GM19438 (cell line): ENCODE measurements at regions not wholly inside any gene's neighbourhood (a gene's known extent, or its start where the extent isn't known, plus 50 kb on each side); places are given as distances from the start of the nearest gene placed in this dataset.

ENCODE experiments used
- ATAC-seq: cut with Tn5 transposase; IDR thresholded peaks from one replicate; pipeline ENCODE4 v1.9.1; 2021; ENCODE audit warnings: low read depth; ENCODE audit not compliant: unreplicated experiment

DNA sequence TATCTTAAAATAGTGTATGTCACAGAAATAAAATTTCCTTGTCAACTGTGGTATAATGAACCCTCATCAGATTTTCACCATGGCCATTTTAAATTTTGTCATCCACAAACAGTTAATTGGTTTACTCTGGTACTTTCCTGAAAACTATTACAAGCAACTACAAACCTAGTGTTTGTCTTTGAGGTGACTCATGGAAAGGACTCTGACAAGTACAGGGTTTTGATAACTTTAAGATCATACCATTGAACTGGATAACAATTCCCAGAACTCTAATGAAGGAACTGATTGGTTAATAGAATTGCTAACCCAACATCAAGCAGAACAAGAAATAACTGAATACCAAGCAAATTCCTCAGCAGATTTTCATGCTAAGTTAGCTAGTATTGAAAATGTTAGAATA lies 237.7 kb upstream of the IPO5 start:
- no peak for ATAC-seq

DNA sequence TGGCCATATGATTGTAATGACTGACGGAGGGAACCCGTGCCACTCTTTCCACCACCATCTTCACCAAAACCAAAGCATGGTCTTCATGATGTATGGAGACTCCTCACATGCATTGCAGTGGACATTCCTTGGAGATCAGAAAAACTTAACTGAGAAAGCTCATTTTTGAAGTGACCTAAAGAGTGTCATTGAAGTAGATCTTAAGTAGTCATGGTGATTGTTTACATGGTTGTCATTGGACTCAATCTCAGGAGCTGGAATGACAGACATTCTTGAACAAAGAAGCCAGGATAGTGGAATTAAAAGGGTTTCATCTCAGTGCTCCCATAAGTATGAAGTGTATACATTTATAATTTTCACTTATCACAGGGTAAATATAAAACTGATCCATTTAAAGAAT lies 236.7 kb upstream of the IPO5 start:
- no peak for ATAC-seq

DNA sequence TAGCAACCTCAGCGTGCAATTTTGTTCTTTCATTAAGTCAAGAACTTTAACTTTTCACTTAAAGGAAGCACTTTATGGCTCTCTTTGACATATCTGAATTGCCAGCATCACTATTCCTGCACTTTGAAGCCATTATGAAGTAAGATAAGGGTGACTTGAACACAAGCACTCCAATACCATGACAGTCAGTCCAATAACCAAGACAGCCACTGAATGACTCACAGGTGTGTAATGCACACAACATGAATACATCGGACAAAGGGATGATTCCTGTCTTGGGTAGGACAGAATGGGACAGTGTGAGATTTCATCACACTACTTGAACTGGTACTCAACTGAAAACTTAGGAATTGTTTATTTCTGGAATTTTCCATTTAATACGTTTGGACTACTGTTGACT lies 233.7 kb upstream of the IPO5 start:
- no peak for ATAC-seq

DNA sequence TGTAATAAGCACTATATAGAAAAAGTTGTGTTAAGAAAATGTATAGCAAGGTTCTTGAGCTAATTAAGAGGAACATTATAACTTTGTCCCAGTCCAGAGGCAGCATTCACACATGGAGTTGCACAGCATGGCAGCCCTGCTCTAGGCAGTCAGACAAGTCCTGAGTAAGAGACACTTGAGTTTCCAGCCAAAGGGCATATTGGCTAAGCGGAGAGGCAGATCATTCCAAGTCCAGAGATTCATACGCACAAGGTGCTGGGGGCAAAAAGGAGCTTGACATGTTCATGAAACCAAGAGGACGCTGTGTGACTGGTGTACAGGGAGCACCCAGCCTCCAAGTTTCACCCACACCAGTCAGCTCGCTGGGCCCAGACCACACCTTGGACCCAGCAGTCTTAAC lies 232.6 kb upstream of the IPO5 start:
- no peak for ATAC-seq

DNA sequence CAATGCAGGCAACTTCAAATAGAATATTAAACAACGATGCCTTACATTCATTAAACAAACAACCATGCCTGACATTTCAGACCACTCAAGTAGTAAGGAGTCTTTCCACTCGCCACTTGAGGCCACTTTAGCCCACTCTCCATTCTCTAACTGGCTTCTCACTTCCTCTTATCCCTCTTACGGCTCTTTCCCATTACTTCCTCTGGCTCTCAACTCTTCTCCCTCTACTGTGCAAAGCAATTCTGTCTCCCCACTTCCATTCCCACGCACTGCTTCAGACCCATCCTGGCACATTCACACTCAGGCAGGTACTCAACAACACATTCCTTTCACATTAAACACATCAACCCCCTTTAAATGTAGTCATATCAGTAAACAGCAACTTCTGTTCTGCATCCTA lies 229.8 kb upstream of the IPO5 start:
- ATAC-seq = no peak

DNA sequence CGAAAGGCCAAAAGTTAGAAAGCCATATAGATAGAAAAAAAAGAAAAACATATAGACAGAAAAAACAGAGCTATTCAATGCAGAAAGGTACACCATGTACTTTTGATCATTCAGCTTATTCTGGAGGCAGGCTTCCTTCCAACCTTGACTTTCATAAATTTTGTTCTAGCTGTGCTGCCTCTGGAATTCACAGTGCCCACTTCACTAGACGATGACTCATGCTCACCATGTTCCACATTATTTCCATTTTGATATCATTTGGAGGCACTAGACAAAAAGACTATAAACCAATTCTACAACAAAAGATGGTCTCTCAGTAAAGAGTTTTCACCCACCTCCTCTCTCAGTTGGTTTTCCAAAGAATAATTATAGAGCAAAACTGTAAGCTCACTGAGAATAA lies 229.0 kb upstream of the IPO5 start:
- no peak for ATAC-seq

DNA sequence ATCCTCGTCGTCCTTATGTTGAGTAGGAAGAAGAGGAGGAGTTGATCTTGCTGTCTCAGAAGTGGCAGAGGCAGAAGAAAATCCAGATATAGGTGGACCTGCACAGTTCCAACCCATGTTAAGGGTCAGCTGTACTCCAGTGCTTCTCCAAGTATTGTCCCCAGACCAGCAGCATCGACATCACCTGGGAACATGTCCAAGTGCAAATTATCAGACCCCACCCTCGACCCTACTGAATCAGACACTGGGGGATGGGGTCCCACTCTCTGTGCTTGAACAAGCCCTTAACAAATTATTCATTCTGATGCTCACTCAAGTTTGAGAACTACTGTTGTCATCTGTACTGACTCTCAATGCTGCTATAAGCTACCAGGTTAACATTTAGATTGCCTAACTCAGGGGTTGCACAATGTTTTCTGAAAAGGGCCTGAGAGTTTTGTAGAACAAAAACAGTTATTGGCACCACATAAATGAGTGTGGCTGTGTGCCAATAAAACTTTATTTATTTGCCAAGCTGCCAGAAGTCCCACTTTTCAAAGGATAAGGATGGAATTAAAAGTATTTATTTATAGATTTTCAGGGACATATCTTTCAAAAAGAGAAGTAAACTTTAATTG lies 226.7 kb upstream of the IPO5 start:
- no peak for ATAC-seq

DNA sequence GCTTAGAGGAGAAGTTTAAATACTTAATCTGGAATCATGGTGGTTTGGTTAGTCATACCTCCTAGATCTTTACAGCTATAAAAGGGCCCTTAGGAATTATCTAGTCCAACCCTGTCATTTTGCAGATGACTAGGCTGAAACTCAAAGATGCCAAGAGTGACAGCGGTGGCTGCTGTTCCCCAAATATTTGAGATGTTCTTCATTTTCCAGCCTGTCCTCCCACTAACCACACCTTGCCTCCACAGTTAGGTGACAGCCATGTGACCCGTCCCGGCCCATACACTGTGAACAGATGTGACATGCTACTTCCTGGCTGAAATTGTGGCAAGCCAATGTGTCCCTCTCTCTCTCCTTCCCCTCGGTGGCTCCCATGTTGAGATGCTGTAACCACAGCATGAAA lies 225.5 kb upstream of the IPO5 start:
- no peak for ATAC-seq

DNA sequence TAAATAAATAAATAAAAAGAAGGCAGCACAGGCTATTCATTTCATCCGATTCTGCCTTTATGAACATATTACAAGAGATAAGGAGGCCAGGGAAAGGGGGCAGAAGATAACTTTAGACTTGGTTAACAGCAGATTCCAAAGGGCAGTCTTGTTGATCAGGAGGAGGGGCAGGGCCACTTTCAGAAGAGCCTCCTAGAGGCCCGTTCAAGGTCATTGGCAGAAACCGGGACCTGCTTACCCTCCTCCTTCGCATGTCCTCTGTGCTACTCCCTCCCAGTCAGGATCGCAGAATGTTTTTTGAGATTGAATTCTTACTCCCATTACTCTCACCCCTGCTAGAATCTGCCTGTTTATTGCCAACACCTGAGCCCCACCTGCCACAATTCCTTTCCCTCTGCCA lies 217.0 kb upstream of the IPO5 start:
- ATAC-seq = no peak

DNA sequence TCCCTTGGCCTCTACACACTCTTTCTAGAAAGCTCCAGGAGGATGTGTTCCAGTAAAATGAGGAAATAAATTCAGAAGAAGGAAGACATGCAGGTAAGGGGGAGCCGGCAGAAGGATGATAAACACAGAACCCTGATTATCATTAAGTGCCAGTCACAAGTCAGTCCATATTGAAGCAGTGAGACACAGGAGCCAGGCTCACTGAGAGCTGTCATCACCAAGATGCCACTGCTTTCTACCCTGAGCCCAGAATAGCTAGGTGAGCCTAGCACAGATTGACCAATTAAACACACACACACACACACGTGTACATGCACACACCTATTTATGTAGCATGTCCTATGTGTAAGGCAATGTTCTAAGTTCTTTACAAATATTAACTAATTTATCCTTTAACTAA lies 211.4 kb upstream of the IPO5 start:
- ATAC-seq = no peak

DNA sequence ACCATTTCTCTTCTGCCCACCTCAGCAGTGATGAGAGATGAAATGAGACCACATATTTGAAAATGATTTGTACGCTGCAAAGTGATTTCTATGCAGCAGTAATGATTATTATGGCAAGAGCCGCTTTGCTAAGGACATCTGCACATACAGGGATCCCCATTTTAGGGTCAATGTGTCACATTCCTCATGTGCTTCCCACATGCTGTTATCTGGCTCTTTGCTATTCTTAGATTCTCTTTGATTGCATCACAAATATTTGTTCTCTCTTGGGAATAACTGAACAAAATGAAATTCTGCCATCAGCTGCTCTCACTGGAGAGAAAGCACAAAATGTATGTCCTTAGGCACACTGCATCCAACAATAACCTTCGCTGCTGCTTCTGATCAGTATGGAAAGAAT lies 209.5 kb upstream of the IPO5 start:
- ATAC-seq = no peak

DNA sequence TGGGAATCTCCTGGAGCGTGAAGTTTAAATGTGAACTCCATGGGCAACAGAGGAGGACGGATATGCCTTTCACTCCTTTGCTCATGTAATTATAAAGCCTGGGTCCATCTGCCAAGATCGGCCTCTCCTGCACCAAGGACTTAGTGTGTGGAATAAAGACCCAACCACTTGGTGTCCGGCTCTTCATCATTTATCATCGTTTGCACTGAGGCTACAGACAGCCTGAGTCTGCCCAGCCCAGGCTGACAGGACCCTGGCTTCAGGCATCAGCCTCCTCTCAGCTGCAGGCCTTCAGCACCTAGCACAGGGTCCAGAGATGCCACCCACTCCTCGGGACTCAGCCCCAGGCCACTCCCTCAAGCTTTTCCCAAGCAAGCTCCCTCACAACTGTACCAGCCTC lies 206.8 kb upstream of the IPO5 start:
- ATAC-seq = no peak

DNA sequence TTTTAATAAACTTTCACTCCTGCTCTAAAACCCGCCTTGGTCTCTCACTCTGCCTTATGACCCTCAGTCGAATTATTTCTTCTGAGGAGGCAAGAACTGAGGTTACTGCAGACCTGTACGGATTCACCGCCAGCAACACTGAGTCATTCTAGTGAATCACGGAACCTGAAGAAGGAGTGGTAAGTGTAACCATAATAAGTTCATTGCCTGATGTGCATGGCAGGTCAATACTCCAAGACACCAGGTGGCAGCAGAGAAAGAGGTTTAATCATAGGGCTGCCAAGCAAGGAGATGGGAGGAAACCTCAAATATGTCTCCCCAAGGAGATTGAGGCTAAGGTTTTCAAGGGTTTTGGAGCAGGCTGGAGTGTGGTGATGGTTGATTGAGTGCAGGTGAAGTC lies 204.3 kb upstream of the IPO5 start:
- no peak for ATAC-seq

DNA sequence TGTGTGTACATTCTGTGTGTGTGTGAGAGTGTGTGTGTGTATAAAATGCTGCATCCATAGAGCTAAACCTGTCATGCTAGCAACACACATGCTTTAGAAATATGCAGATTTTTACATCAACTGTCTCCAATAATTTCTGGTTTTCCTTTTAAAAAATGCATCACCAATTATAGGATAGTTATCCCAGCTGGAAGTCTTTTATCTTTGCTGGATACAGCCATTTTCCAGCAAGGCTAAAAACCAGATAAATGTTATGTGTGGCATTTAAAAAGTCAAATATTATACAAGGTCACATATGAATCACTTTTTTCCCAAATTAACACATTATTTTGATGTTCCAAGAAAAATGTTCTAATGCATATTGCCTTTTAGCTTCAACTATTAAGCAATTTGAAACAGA lies 202.0 kb upstream of the IPO5 start:
- no peak for ATAC-seq

DNA sequence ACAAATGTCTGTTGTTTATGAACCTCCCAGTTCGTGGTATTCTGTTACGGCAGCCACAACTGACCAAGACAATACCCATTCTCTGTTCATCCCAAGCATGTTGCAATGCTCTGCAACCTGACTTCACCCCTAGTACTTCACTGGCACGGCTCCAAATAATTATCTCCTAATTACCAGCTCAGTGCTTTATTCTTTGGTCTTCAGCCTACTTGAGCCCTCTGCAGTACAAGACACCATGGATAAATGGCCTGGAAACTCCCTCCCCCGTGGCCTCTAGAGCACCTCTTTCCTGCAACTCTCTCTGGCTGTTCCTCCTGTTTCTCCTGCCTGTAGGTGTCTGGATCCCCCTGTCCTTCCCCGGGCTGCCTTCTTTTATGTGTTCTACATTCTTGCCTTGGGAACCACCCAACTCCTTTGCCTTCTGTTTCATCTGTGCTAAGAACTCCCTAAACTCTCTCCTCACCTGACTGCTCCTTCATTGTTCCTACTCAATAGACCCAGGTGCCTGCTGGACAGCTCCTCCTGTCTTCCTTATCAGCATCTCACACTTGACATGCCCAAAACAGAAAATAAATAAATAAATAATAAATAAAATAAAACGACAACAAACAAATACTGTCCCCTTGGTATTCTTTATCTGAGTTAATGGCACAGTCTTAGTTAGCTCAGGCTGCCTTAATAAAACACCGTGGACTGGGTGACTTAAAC lies 200.4 kb upstream of the IPO5 start:
- ATAC-seq = no peak

DNA sequence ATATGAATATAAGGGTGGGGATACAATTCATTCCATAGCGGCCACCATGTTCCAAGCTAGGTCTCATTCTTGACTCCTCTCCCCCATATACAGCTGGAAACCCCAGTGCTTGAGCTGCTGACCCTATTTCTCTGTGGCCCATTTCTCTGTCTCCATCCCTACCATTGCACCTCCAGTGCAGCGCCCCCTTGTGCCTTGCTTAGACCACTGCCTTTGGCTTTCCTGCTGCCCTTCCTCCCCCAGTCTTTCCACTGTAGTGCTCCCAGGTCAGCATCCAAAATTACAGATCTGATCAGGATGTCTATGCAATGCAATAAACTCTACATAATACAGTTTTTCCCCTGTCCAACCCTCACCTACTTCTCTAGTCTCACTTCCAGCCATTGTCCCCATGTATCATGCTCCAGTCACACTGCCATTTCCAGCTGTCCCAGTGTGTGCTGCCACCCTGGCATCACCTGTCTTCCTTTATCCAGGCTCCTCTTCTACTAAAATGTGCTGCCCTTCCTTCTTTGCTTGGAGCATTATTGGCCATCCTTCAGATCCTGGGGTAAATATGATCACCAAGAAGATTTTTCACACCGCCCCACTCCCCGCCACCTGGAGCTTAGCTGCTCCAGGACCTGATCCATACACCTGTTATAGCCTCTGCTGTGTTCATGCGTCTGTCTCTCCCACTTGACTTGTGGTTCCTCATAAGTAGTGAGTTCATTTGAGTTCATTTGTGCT lies 199.4 kb upstream of the IPO5 start:
- no peak for ATAC-seq

DNA sequence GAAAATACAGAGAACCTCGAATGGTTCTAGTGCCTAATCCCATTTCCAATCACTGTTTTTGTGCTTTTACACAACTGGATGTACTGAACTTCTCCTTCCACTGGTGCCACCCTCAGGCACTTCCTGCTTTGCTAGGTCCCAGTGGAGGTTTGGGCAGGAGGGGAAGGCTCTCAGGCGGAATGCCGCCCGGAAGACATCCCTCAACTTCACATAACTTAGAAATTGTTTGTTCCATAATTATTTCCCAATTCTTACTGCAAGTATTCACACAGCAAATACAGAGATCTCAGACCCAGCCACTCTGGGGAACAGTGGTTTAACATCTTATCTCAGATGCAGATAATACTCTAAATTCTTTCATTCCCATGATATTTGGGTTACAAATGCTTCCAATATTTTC lies 195.7 kb upstream of the IPO5 start:
- no peak for ATAC-seq

DNA sequence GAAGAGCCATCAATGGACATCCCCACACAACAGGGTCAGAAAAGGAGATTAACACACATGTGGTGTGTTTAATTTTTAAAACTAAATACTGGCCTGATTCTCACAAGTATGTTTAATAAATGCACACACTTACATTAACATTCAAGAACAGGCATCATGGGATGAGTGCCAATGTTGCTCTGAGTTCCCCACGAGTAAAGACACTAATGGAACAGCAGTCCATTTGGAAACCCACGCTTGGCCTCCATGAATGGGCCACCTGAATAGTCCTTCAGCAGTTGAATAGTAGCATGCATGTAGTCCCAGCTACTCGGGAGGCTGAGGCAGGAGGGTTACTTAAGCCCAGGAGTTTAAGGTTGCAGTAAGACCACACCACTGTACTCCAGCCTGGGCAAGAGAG lies 195.2 kb upstream of the IPO5 start:
- no peak for ATAC-seq

DNA sequence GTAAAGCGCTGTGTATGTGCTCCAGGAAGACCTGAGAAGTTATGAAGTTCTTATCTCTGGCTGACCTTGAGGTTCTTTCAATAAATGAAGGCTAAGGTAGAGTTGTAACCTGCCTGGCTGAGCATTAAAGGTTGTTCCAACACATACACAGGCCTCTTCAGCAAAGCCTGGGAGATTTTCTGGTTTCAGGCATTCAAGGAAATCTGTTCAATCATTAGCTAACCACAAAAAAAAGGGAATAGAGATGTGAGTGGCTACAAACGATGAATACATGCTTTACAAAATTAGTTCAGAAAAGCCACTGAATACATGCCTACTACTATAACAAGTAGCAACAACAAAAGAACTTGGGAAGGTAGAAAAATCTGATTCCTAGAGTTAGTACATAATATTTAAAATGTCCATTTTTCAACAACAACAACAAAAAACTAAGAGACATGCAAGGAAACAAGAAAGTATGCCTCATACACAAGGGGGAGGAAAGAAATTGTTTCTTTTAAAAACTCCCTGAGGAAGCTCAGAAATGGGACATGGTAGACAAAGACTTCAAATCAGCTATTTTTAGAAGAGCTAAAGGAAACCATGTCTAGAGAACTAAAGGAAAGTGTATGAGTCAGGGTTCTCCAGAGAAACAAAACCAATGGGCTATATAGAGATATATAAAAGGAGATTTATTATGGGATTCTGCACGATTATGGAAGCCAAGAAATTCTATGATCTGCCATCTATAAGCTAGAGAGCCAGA lies 191.5 kb upstream of the IPO5 start:
- no peak for ATAC-seq

DNA sequence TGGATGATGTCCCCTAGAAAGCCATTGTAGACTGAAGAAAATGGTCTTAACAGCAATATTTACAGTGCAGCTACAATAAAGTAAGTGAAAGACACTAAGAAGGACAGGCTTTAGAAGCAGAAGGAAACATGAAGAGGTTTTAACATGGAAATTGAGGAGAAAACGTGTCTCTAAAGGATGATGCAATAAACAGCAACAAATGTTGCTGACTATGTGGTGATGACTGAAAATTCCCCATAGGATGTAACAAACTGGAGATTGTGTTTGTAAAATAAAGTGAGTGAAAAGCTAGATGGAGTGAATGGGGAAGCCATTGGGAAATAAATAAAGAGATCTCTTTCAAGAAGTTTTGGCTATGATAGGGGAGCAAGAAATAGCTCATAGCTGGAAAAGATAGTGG lies 186.7 kb upstream of the IPO5 start:
- no peak for ATAC-seq

DNA sequence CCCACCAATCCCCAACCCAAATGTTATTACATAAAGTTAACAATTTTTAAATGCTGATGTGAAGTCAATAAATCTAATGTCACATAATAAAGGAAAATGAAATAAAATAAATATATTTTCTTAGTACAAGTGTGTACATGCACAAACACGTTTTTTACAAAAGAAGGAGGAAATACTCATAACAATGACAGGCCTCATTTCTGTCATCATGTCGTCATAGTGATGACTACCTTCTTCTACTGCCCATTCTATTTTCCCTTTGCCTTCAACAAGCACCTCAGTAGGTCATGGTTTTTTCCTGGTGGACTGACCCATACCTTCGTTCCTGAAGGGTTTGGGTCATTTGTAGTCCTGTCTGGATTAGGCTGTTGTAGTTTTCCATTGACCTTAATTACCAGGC lies 185.3 kb upstream of the IPO5 start:
- no peak for ATAC-seq
